NCI-H1436 (cell line): ENCODE measurements at regions not wholly inside any gene's neighbourhood (a gene's known extent, or its start where the extent isn't known, plus 50 kb on each side); places are given as distances from the start of the nearest gene placed in this dataset.

Experiments
- DNase-seq: peaks from one replicate; lab custom pipeline; 2025; lab: John Stamatoyannopoulos, UW

GRCh38 chr1:198904321-198904720 is 265.5 kb downstream of the PTPRC start:
- no peak for DNase-seq

- DNase-seq, result no peak
Observed at GRCh38 chr1:198906739-198907422, 268.0 kb downstream of the PTPRC start.

- DNase-seq, result no peak
Observed at GRCh38 chr1:198907423-198907746, 268.5 kb downstream of the PTPRC start.

GRCh38 chr1:198908995-198909394 is 270.2 kb downstream of the PTPRC start:
- no peak for DNase-seq

- DNase-seq, result no peak
Observed at GRCh38 chr1:198909973-198910372, 271.1 kb downstream of the PTPRC start.

GRCh38 chr1:198910816-198911215 is 272.0 kb downstream of the PTPRC start:
- no peak for DNase-seq

GRCh38 chr1:198912046-198912445 is 273.2 kb downstream of the PTPRC start:
- DNase-seq, result no peak

GRCh38 chr1:198913667-198914066 is 274.8 kb downstream of the PTPRC start:
- no peak for DNase-seq

GRCh38 chr1:198915327-198916231 is 276.7 kb downstream of the PTPRC start:
- DNase-seq, result no peak

- DNase-seq, result no peak
Observed at GRCh38 chr1:198917226-198917625, 278.4 kb downstream of the PTPRC start.

- no peak for DNase-seq
Observed at GRCh38 chr1:198918920-198919319, 280.1 kb downstream of the PTPRC start.

GRCh38 chr1:198919667-198920398 is 281.0 kb downstream of the PTPRC start:
- no peak for DNase-seq

- DNase-seq, result no peak
Observed at GRCh38 chr1:198922638-198923430, 284.0 kb downstream of the PTPRC start.

- DNase-seq, result no peak
Observed at GRCh38 chr1:198923993-198924392, 285.2 kb downstream of the PTPRC start.

- DNase-seq, result no peak
Observed at GRCh38 chr1:198925567-198925966, 286.7 kb downstream of the PTPRC start.

GRCh38 chr1:198927129-198927528 is 288.3 kb downstream of the PTPRC start:
- no peak for DNase-seq

GRCh38 chr1:198929111-198929604 is 290.3 kb downstream of the PTPRC start:
- DNase-seq, result no peak

GRCh38 chr1:198929961-198930599 is 291.2 kb downstream of the PTPRC start:
- DNase-seq, result peak; percentile 11

GRCh38 chr1:198932351-198932991 is 293.6 kb downstream of the PTPRC start:
- no peak for DNase-seq

GRCh38 chr1:198933515-198934222 is 294.8 kb downstream of the PTPRC start:
- DNase-seq, result no peak
